Neural cell (in vitro differentiated cells): ENCODE measurements at regions not wholly inside any gene's neighbourhood (a gene's known extent, or its start where the extent isn't known, plus 50 kb on each side); places are given as distances from the start of the nearest gene placed in this dataset.

Experiments
- H2AFZ ChIP-seq: fragments of 200-600, 300-800 bp; sonication (generic), shearing (Covaris generic); 2 replicates; pipeline ENCODE4 v1.6.0; 2014; ENCODE audit warnings: low read depth, mild to moderate bottlenecking, antibody characterized with exemption, low read length, moderate library complexity
- H3F3A ChIP-seq: fragments of 200-600 bp; shearing (Covaris generic); 2 replicates; pipeline ENCODE4 v1.6.1; 2016; ENCODE audit warnings: mild to moderate bottlenecking, moderate library complexity, mixed read lengths, antibody characterized with exemption, low read length; ENCODE audit not compliant: insufficient read depth, poor library complexity, severe bottlenecking
- H3K27ac ChIP-seq: fragments of 200-600, 300-800 bp; sonication (generic), shearing (Covaris generic); 2 replicates; pipeline ENCODE4 v1.5.1; 2014; ENCODE audit warnings: mild to moderate bottlenecking, low read length, moderate library complexity
- H3K27me3 ChIP-seq: fragments of 300-800, 200-600 bp; sonication (generic), shearing (Covaris generic); 2 replicates; pipeline ENCODE4 v1.6.0; 2014; ENCODE audit warnings: mild to moderate bottlenecking, low read depth, low read length, moderate library complexity; ENCODE audit not compliant: insufficient read depth
- H3K36me3 ChIP-seq: fragments of 300-800, 200-600 bp; sonication (generic), shearing (Covaris generic); 2 replicates; pipeline ENCODE4 v1.5.1; 2014; ENCODE audit warnings: mild to moderate bottlenecking, antibody characterized with exemption, low read length, moderate library complexity; ENCODE audit not compliant: insufficient read depth
- H3K4me2 ChIP-seq: fragments of 300-800, 200-600 bp; sonication (generic), shearing (Covaris generic); 2 replicates; pipeline ENCODE4 v1.6.0; 2014; ENCODE audit warnings: mild to moderate bottlenecking, low read length
- H3K4me3 ChIP-seq: fragments of 300-800, 200-600 bp; sonication (generic), shearing (Covaris generic); 2 replicates; pipeline ENCODE4 v1.5.1; 2014; ENCODE audit warnings: mild to moderate bottlenecking, low read length, moderate library complexity
- H3K79me2 ChIP-seq: fragments of 200-600 bp; shearing (Covaris generic); replicated peaks from 2 replicates; pipeline ENCODE4 v1.6.0; 2014; ENCODE audit warnings: mild to moderate bottlenecking, low read length, moderate library complexity; ENCODE audit not compliant: insufficient read depth
- H3K9ac ChIP-seq: fragments of 300-800, 200-600 bp; sonication (generic), shearing (Covaris generic); 2 replicates; pipeline ENCODE4 v1.6.1; 2016; ENCODE audit warnings: mild to moderate bottlenecking, low read length, mixed read lengths
- H3K9me2 ChIP-seq: fragments of 200-600 bp; shearing (Covaris generic); 2 replicates; pipeline ENCODE4 v1.6.1; 2016; ENCODE audit warnings: mild to moderate bottlenecking, low read length, mixed read lengths; ENCODE audit not compliant: insufficient read depth
- H3K9me3 ChIP-seq: fragments of 200-600, 300-800 bp; sonication (generic), shearing (Covaris generic); 2 replicates; pipeline ENCODE4 v1.6.1; 2016; ENCODE audit warnings: mild to moderate bottlenecking, mixed run types, low read length, moderate library complexity, mixed read lengths
- H4K20me1 ChIP-seq: fragments of 200-600 bp; shearing (Covaris generic); 2 replicates; pipeline ENCODE4 v1.6.1; 2016; ENCODE audit warnings: mild to moderate bottlenecking, mixed run types; ENCODE audit not compliant: insufficient read depth
- EP300 ChIP-seq: fragments of 450-650 bp; conservative IDR thresholded peaks from 2 replicates; pipeline ENCODE4 v1.6.1; 2014; ENCODE audit warnings: antibody characterized with exemption, mild to moderate bottlenecking, moderate library complexity; ENCODE audit not compliant: poor library complexity, severe bottlenecking
- EZH2 ChIP-seq: fragments of 200-600, 300-800 bp; shearing (Covaris generic), sonication (generic); IDR thresholded peaks from 2 replicates; pipeline ENCODE4 v1.6.1; 2014; ENCODE audit warnings: antibody characterized with exemption, low read length, borderline replicate concordance, mild to moderate bottlenecking; ENCODE audit not compliant: insufficient read depth, poor library complexity, severe bottlenecking
- MXI1 ChIP-seq: fragments of 450-650 bp; conservative IDR thresholded peaks from 2 replicates; pipeline ENCODE4 v1.6.1; 2014; ENCODE audit warnings: antibody characterized with exemption, mild to moderate bottlenecking; ENCODE audit not compliant: poor library complexity, severe bottlenecking
- POLR2AphosphoS5 ChIP-seq: IDR thresholded peaks from 2 replicates; pipeline ENCODE4 v1.6.1; 2012
- RAD21 ChIP-seq: fragments of 450-650 bp; conservative IDR thresholded peaks from 2 replicates; pipeline ENCODE4 v1.6.1; 2014; ENCODE audit warnings: antibody characterized with exemption, mild to moderate bottlenecking, moderate library complexity
- REST ChIP-seq: IDR thresholded peaks from 2 replicates; pipeline ENCODE4 v1.6.1; 2012; ENCODE audit warnings: borderline replicate concordance
- SMC3 ChIP-seq: fragments of 450-650 bp; conservative IDR thresholded peaks from 2 replicates; pipeline ENCODE4 v1.6.1; 2014; ENCODE audit warnings: antibody characterized with exemption, mild to moderate bottlenecking, moderate library complexity; ENCODE audit not compliant: poor library complexity
- TAF1 ChIP-seq: IDR thresholded peaks from 2 replicates; pipeline ENCODE4 v1.6.1; 2012; ENCODE audit warnings: low read depth
- TF ChIP-seq, protein P1 (sequence below): fragments of 450-650 bp; IDR thresholded peaks from 2 replicates; pipeline ENCODE4 v1.5.1; 2014; ENCODE audit warnings: antibody characterized with exemption, mild to moderate bottlenecking, moderate library complexity; ENCODE audit not compliant: poor library complexity, severe bottlenecking

GRCh38 chr6:15950962-15951569 is 177.8 kb upstream of the MYLIP start:
- Histone ChIP-seq H3F3A (no peaks in the 10 kb centered on the region), H2AFZ (no peak overlapping the region), H3K4me3 (no peak overlapping the region), H3K36me3 (no peaks in the 10 kb centered on the region), H3K27me3 (no peaks in the 10 kb centered on the region), H3K4me2 (no peak overlapping the region), H3K9me3 (no peaks in the 10 kb centered on the region), H3K79me2 (no peaks in the 10 kb centered on the region), H3K27ac (no peak overlapping the region), H4K20me1 (no peaks in the 10 kb centered on the region), H3K9ac (no peak overlapping the region), H3K9me2 (no peaks in the 10 kb centered on the region)
- no peak for TF ChIP-seq EZH2
- TF ChIP-seq REST, result no peak
- TF ChIP-seq MXI1, result no peak
- TF ChIP-seq EP300, result no peak
- TF ChIP-seq RAD21, result no peak
- TF ChIP-seq, protein P1, sequence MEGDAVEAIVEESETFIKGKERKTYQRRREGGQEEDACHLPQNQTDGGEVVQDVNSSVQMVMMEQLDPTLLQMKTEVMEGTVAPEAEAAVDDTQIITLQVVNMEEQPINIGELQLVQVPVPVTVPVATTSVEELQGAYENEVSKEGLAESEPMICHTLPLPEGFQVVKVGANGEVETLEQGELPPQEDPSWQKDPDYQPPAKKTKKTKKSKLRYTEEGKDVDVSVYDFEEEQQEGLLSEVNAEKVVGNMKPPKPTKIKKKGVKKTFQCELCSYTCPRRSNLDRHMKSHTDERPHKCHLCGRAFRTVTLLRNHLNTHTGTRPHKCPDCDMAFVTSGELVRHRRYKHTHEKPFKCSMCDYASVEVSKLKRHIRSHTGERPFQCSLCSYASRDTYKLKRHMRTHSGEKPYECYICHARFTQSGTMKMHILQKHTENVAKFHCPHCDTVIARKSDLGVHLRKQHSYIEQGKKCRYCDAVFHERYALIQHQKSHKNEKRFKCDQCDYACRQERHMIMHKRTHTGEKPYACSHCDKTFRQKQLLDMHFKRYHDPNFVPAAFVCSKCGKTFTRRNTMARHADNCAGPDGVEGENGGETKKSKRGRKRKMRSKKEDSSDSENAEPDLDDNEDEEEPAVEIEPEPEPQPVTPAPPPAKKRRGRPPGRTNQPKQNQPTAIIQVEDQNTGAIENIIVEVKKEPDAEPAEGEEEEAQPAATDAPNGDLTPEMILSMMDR, result no peak
- TF ChIP-seq SMC3, result no peak
- no peak for TF ChIP-seq TAF1
- TF ChIP-seq POLR2AphosphoS5, result no peak

DNA sequence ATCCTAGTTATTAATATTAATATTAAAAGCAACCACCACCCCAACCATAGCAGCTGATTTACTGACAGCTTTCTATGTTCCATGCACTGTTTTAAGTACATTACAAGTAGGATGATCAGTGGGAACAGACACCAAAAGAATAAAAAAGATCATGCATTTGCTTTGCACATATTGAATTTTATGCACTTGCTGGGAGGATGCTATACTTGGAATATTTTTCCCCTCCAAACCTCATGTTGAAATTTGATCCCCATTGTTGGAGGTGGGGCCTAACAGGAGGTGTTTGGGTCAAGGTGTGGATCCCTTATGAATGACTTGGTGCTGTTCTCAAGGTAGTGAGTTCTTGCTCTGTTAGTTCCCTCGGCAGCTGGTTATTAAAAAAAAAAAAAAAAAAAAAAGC is 178.9 kb upstream of the MYLIP start:
- Histone ChIP-seq H3K4me2 (no peak overlapping the region), H3K36me3 (no peaks in the 10 kb centered on the region), H2AFZ (no peak overlapping the region)

More for the DNA sequence above, 178.9 kb upstream of the MYLIP start:
- H3K79me2 ChIP-seq, result no peaks in the 10 kb centered on the region
- H3K9me2 ChIP-seq, result no peaks in the 10 kb centered on the region
- H3K4me3 ChIP-seq, result no peak overlapping the region
- no peaks in the 10 kb centered on the region for H3K9me3 ChIP-seq
- no peak overlapping the region for H3K27ac ChIP-seq
- H3K9ac ChIP-seq, result no peak overlapping the region
- no peaks in the 10 kb centered on the region for H4K20me1 ChIP-seq
- no peaks in the 10 kb centered on the region for H3K27me3 ChIP-seq
- TF ChIP-seq EP300, result no peak
- TF ChIP-seq RAD21, result no peak
- no peak for TF ChIP-seq TAF1
- TF ChIP-seq EZH2, result no peak
- TF ChIP-seq MXI1, result no peak
- TF ChIP-seq, protein P1, result no peak
- TF ChIP-seq REST, result no peak
- no peak for TF ChIP-seq SMC3
- no peak for TF ChIP-seq POLR2AphosphoS5
- no peaks in the 10 kb centered on the region for H3F3A ChIP-seq
